ENCODE measurements at regions not wholly inside any gene's neighbourhood (a gene's known extent, or its start where the extent isn't known, plus 50 kb on each side); places are given as distances from the start of the nearest gene placed in this dataset.
"Not testable (repeated sequence)": the region's sequence is repeated elsewhere in the genome, so short reads cannot be mapped to it uniquely, and the experiment has no call there.

- no peak for DNase-seq
Observed at GRCh38 chr13:91236921-91237320, 110.6 kb upstream of the MIR17HG start.

GRCh38 chr13:91238036-91238435 lies 109.5 kb upstream of the MIR17HG start:
- no peak for DNase-seq

DNA sequence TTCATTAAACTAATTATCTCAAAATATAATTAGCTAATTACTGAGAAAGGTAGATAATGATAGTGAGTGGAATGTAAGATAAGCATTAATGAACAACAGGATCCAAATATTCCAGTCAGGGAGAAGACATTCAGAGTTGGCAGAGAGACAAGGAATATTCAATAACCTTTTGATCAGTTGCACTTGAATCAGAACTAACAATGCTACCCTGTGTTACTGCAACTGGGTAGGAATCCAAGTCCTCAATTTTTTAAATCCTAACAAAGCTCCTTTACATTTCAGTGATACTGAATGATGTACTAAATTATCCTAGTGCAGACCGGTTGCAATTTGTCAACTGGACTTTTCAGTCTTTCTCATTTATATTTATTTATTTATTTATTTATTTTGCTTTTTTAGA lies 107.1 kb upstream of the MIR17HG start:
- no peak for DNase-seq

DNA sequence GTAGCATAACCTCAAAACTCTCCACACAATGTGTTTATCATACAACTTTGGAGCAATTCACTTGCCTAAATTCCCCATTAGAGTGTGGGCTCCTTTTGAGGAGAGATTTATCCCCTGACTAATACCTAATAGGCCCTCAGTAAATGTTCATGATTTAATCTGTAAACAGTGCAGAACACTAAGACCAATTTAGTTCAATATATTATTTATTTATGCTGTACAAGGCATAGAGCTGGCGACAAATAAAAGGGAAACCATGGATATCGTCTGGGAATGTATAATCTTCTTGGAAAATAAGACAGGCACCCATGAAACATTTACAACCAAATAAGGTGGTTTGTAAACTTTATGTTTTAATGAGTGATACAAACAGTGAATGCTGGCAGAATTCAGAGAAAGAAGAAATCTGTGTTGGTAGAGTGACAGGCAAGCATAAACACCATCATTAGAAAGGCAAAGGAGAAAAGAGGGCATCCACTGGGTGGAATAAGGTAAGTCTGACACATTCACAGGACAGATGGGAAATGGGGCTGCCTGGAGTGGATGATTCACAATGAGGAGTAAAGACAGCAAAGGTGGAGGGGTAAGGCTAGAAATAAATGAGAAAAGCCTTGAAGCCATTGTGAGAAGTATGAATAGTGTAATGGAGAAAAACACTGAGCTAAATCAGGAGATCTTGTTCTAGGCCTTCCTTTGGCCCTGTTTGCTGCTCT lies 106.1 kb upstream of the MIR17HG start:
- no peak for DNase-seq

DNA sequence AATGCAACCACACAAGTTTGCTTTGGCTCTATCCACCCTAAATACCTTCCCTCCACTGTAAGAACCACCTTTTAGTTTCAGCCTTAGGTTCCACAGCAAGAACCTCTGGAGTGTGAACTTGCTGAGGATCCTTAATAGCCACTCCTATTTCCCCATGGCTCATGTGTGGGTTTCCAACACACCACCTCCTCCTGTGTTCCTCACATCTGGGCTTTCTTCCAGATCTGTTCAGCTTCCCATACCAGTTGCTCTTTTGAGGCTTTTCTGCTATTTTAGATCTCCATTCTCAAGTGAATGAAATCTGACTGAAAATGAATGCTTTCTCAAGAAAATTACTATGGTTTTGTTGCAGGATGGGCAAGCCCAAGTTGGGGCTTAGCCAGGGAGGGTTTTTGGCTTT lies 104.8 kb upstream of the MIR17HG start:
- no peak for DNase-seq

GRCh38 chr13:91245288-91245687 lies 102.2 kb upstream of the MIR17HG start:
- DNase-seq = no peak

GRCh38 chr13:91247768-91248167 lies 99.7 kb upstream of the MIR17HG start:
- DNase-seq = no peak

DNA sequence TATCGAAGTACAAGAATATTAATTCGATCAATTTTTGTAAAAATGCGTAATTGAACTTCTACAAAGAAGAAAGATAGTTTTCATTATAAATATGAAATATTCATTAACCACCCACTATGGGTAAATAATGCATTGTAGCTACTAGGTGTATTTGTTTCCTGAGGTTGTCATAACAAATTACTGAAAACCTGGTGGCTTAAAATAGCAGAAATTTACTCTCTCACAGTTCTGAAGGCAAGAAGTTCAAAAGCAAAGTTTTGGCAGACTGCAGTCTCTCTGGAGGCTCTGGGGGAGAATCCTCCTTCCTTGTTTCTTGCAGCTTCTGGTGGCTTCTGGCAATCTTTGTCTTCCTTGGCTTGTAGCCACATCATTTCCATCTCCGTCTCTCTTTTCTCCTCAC lies 99.2 kb upstream of the MIR17HG start:
- DNase-seq = no peak

- DNase-seq = no peak
Observed at GRCh38 chr13:91249370-91249769, 98.1 kb upstream of the MIR17HG start.

- no peak for DNase-seq
Observed at GRCh38 chr13:91249861-91250260, 97.6 kb upstream of the MIR17HG start.

DNA sequence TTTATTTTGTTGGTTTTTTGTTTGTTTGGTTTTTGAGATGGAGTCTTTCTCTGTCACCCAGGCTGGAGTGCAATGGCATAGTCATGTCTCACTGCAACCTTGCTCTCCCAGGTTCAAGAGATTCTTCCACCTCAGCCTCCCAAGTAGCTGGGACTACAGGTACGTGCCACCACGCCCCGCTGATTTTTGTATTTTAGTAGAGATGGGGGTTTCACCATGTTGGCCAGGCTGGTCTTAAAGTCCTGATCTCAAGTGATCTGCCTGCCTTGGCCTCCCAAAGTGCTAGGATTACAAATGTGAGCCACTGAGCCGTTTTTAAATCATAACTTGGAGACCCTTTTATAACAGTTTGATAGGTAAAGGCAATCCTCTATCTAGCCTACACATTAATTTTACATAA lies 95.9 kb upstream of the MIR17HG start:
- DNase-seq = not testable (repeated sequence)

- no peak for DNase-seq
Observed at GRCh38 chr13:91264484-91264883, 83.0 kb upstream of the MIR17HG start.

- no peak for DNase-seq
Observed at GRCh38 chr13:91269237-91269636, 78.2 kb upstream of the MIR17HG start.

GRCh38 chr13:91270031-91270430 lies 77.5 kb upstream of the MIR17HG start:
- no peak for DNase-seq

DNA sequence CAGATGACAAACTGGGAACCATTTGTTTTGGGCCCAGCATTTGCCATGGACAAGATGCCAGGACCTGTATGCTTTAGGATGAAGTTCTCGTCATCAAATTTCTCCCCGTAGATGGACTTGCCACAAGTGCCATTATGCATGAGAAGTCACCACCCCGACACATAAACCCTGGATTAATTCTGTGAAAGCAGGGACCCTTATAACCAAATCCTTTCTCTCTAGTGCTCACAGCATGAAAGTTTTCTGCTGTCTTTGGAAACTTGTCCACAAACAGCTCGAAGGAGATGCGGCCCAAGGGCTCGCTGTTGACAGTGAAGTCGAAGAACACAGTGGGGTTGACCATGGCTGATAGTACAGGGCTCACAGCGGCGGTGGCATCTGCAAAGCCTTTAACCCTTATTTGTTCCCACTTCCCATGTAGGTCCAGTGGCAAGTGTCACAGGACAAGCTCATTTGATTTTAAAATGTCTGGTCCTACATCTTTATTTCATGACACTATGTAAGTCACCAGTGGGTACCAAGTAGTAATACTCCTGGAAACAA lies 75.2 kb upstream of the MIR17HG start:
- no peak for DNase-seq

GRCh38 chr13:91273675-91274074 lies 73.8 kb upstream of the MIR17HG start:
- DNase-seq = no peak

DNA sequence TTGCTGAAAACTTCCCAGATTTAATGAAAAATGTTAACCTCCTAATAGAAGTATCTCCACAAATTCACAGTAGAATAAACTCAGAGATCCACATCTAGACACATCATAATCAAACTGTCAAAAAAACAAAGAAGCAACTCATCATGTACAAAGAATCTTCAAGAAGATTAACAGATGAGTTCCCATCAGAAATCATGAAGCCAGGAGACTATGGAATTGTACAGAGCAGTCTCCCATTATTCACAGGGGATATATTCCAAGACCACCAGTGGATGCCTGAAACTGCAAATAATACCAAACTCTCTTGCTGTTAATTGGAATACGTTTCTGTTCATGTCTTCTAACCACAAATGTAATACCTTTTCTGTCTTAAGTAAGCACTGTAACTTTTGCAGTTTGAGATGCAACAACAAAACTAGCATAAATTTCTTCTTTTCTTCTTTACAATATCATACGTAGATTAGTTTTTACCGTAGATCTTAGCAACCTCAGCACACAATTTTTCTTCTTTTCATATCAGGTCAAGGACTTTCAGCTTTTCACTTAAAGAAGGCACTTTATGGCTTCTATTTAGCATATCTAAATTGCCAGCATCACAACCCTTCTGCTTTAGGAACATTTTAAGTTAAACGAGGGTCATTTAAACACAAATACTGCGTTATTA lies 70.3 kb upstream of the MIR17HG start:
- DNase-seq = no peak

DNA sequence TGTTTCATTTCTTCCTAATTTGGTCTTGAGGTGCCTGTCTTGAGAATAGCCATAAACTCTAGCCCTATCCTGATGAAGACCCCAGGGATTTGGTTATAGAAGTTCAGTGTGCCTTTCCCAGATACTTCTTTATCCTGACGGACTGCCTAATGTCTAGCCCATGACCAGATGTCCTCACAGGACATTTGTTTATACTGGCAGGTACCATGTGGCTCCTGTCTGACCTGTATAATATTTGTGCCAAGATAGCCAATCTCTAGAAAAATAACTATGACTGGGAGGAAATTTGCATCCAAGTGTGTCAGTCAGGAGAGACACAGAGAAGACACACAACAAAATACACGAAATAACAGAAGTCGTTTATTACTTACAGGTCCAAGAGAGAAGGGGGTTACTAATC lies 69.2 kb upstream of the MIR17HG start:
- no peak for DNase-seq

- no peak for DNase-seq
Observed at GRCh38 chr13:91278888-91279287, 68.6 kb upstream of the MIR17HG start.

DNA sequence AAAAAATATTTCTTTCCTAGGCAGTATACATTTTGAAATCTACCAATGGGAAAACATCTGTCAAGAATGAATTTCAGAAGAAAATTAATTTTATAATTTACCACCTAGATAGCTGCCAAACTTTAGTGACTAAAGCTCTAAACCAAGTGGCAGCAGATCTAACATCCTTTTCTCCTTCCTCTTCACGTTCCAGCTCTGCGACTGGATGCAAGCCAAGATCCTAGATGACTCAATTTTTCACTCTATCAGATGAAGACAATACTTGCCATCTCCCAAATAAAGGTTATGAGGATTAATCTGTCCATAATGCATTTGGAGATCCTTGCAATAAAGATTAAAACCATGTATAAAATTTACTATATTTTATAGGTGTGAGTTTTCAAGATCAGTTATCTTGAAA lies 66.7 kb upstream of the MIR17HG start:
- DNase-seq = no peak

GRCh38 chr13:91284335-91284734 lies 63.2 kb upstream of the MIR17HG start:
- no peak for DNase-seq

DNA sequence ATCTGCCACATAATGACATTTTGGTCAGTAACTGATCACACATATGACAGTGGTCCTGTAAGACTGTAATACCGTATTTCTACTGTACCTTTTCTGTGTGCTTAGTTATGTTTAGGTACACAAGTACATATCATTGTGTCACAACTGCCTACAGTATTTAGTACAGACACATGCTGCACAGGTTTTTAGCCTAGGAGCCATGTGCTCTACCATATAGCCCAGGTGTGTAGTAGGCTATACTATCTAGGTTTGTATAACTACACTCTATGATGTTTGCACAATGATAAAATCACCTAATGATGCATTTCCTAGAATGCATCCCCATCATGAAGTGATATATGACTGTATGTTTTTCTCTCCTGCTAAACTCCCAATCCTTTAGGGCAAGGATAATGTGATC lies 61.2 kb upstream of the MIR17HG start:
- DNase-seq = no peak

- no peak for DNase-seq
Observed at GRCh38 chr13:91291078-91291477, 56.4 kb upstream of the MIR17HG start.

- DNase-seq = no peak
Observed at GRCh38 chr13:91292630-91293221, 54.8 kb upstream of the MIR17HG start.

Data from activated T-cell treated with anti-CD3 and anti-CD28 coated beads for 4 hours (primary cell).